ENCODE measurements at regions not wholly inside any gene's neighbourhood (a gene's known extent, or its start where the extent isn't known, plus 50 kb on each side); places are given as distances from the start of the nearest gene placed in this dataset.

- TF ChIP-seq EZH2 (IDR thresholded peaks at IDR 0.05; ENCODE audit: borderline replicate concordance, low read depth, low read length, severe bottlenecking) = no peak
- no peak for TF ChIP-seq MAX (IDR thresholded peaks at IDR 0.05; ENCODE audit: insufficient read depth, insufficient read length)
- TF ChIP-seq POLR2A (IDR thresholded peaks at IDR 0.05; ENCODE audit: low read depth, low read length) = no peak
- TF ChIP-seq, protein P1, sequence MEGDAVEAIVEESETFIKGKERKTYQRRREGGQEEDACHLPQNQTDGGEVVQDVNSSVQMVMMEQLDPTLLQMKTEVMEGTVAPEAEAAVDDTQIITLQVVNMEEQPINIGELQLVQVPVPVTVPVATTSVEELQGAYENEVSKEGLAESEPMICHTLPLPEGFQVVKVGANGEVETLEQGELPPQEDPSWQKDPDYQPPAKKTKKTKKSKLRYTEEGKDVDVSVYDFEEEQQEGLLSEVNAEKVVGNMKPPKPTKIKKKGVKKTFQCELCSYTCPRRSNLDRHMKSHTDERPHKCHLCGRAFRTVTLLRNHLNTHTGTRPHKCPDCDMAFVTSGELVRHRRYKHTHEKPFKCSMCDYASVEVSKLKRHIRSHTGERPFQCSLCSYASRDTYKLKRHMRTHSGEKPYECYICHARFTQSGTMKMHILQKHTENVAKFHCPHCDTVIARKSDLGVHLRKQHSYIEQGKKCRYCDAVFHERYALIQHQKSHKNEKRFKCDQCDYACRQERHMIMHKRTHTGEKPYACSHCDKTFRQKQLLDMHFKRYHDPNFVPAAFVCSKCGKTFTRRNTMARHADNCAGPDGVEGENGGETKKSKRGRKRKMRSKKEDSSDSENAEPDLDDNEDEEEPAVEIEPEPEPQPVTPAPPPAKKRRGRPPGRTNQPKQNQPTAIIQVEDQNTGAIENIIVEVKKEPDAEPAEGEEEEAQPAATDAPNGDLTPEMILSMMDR (IDR thresholded peaks at IDR 0.05; ENCODE audit: extremely low read depth in 1 of 2, insufficient read depth in 1 of 2, low read depth in 1 of 2, low read length in 2 of 2) = no peak
- TF ChIP-seq POLR2AphosphoS5 (IDR thresholded peaks at IDR 0.05; ENCODE audit: insufficient read depth, low read depth, low read length) = no peak
- no peak for TF ChIP-seq FOS (IDR thresholded peaks at IDR 0.05; ENCODE audit: borderline replicate concordance, insufficient read depth, low read length)
Observed at GRCh38 chr18:57961876-57962505, 82.0 kb upstream of the NEDD4L start.

All from endothelial cell of umbilical vein (primary cell).